ENCODE measurements at regions not wholly inside any gene's neighbourhood (a gene's known extent, or its start where the extent isn't known, plus 50 kb on each side); places are given as distances from the start of the nearest gene placed in this dataset.

GRCh38 chr7:49022448-49022847 is 98.1 kb downstream of the CDC14C start:
- TF ChIP-seq CTCF (conservative IDR thresholded peaks at IDR 0.05; ENCODE audit: low read length), result no peak
- TF ChIP-seq EZH2phosphoT487 (IDR thresholded peaks at IDR 0.05; ENCODE audit: borderline replicate concordance), result no peak

All from Loucy (cell line).